Mucosa of stomach (tissue), 1 donor: ENCODE measurements at regions not wholly inside any gene's neighbourhood (a gene's known extent, or its start where the extent isn't known, plus 50 kb on each side); places are given as distances from the start of the nearest gene placed in this dataset.
"Not testable (repeated sequence)": the region's sequence is repeated elsewhere in the genome, so short reads cannot be mapped to it uniquely, and the experiment has no call there.

Experiments
- H3K27me3 ChIP-seq: one replicate; pipeline ENCODE4 v1.7.0; 2013; ENCODE audit warnings: mild to moderate bottlenecking, low read length; ENCODE audit not compliant: control insufficient read depth, insufficient read depth
- H3K36me3 ChIP-seq: one replicate; pipeline ENCODE4 v1.7.0; 2013; ENCODE audit warnings: low read length; ENCODE audit not compliant: control insufficient read depth, insufficient read depth
- H3K4me1 ChIP-seq: one replicate; pipeline ENCODE4 v1.7.0; 2013; ENCODE audit warnings: mild to moderate bottlenecking, low read length; ENCODE audit not compliant: control insufficient read depth, insufficient read depth
- H3K4me3 ChIP-seq: one replicate; pipeline ENCODE4 v1.7.0; 2013; ENCODE audit warnings: low read length
- H3K9ac ChIP-seq: one replicate; pipeline ENCODE4 v1.7.0; 2013; ENCODE audit warnings: mild to moderate bottlenecking, low read length, moderate library complexity
- H3K9me3 ChIP-seq: one replicate; pipeline ENCODE4 v1.7.0; 2013; ENCODE audit warnings: mild to moderate bottlenecking, low read length, moderate library complexity; ENCODE audit not compliant: control insufficient read depth
- donor health status: Pancreatic carcinoma.

DNA sequence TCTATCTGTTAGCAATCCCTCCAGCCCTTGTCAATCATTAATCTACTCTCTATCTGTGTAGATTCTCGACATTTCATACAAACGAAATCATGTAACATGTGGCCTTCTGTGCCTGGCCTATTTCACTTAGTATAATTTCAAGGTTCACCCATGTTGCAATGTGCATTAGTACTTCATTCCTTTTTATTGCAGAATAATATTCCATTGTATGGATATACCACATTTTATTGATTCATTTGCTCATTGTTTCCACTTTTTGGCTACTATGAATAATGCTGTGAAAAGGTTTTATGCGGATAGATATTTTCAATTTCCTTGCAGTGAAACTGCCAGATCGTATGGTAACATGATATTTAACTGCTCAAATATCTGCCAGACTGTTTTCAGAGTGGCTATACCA, 100.1 kb downstream of the MIAT start:
- Histone ChIP-seq H3K9ac (no peak overlapping the region), H3K9me3 (no peaks in the 10 kb centered on the region), H3K36me3 (no peaks in the 10 kb centered on the region), H3K4me1 (no peaks in the 10 kb centered on the region), H3K4me3 (no peak overlapping the region), H3K27me3 (no peaks in the 10 kb centered on the region)

DNA sequence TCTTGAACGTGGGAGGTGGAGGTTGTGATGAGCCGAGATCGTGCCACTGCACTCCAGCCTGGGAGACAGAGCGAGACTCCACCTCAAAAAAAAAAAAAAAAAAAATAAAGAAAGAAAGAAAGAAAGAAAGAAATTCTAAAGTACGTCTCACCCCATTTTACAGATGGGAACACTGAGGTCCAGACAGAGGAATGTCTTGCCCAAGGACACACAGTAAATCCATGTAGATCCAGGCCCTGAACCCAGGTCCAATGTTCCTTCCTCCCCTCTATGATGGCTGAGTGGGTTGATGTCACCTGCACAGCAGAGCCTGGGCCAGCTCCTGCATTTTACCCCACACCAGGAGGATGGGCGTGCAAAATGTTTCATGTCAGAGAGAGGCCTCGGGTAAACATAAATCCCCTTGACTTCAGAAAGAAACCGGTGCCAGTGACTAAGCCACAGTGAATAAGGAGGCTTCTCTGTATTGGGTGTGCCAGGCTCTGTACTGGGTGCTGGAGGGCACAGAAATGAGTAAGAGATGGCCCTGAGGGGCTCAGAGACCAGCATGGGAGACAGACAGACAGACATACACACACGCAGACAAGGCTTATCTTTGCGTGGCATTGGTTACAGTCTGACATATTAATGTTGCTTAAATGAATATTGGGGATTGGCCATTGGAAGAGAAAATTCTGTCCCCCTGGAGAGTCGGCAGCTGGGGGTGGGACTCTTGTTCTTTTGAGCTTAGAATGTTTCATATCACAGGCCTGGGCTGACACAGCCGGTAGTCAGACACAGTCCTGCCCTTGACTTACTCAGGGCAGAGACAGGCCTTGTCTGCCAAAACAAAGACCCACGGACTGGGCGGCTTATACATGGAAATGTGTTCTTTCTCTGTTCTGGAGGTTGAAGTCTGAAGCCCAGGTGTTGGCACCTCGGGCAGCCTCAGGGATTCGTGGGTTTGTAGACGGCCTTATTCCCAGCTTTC, 105.4 kb downstream of the MIAT start:
- H3K9me3 ChIP-seq: no peaks in the 10 kb centered on the region
- H3K27me3 ChIP-seq: no peaks in the 10 kb centered on the region
- H3K4me1 ChIP-seq: no peaks in the 10 kb centered on the region
- no peak overlapping the region for H3K4me3 ChIP-seq
- H3K36me3 ChIP-seq: no peaks in the 10 kb centered on the region
- no peak overlapping the region for H3K9ac ChIP-seq

DNA sequence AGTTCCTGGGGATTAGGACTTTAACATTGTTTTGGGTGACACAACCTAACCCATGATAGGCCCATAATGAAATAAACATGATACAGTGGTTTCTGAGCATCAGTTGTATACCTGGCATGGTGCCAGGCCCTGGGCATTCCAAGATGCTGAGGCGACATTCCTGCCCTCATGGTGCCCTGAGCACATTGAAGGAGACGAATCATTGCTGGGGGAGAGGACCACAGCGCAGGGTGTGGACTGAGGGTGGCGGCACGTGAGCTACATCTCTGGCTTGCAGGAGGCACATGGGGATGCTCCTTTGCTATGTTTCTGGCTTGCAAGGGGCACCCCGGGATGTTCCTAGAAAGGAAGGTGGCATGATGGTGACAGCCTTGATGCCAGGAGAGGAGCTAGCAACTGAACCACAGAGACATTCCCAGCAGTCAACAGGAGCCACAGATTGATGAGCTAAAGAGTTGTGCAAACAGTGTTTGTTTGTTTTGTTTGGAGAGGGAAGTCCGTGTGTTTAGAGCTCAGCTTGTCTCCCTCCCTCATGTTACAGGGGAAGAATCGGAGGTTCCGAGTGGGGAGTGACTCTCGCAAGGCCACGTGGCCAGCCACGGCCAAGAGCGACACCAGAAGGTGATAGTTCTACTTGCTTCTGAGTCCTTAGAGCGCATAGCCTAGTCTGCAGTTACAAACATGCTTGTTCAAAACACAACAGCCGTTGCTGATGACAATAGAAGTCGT, 106.4 kb downstream of the MIAT start:
- no peak overlapping the region for H3K9ac ChIP-seq
- H3K9me3 ChIP-seq: no peaks in the 10 kb centered on the region
- H3K4me3 ChIP-seq: no peak overlapping the region
- H3K36me3 ChIP-seq: no peaks in the 10 kb centered on the region
- no peaks in the 10 kb centered on the region for H3K27me3 ChIP-seq
- no peaks in the 10 kb centered on the region for H3K4me1 ChIP-seq

DNA sequence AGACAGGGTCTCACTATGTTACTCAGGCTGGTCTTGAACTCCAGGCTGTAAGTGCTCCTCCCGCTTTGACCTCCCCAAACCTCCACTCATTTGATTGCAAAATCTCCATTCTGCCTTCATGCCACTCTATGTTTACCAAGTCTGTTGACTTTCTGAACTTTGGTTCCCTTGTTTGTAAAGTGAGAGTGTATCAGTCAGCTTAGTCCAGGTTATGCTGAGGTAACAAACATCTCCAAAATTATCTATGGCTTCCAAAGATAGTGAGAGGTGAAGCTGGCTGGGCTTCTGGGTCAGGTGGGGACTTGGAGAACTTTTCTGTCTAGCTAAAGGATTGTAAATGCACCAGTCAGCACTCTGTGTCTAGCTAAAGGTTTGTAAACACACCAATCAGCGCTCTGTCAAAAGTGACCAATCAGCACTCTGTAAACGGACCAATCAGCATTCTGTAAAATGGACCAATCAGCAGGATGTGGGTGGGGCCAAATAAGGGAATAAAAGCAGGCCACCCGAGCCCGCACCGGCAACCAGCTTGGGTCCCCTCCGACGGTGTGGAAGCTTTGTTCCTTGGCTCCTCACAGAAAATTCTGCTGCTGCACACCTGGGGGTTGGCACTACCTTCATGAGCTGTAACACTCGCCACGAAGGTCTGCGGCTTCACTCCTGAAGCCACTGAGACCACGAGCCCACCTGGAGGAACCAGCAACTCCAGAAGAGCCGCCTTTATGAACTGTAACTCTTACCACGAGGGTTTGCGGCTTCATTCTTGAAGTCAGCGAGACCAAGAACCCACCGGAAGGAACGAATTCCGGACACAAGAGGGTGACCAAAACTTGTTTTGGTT, 109.3 kb downstream of the MIAT start:
- no peaks in the 10 kb centered on the region for H3K36me3 ChIP-seq
- no peaks in the 10 kb centered on the region for H3K27me3 ChIP-seq
- no peaks in the 10 kb centered on the region for H3K9me3 ChIP-seq
- no peak overlapping the region for H3K4me3 ChIP-seq
- no peaks in the 10 kb centered on the region for H3K4me1 ChIP-seq
- no peak overlapping the region for H3K9ac ChIP-seq

DNA sequence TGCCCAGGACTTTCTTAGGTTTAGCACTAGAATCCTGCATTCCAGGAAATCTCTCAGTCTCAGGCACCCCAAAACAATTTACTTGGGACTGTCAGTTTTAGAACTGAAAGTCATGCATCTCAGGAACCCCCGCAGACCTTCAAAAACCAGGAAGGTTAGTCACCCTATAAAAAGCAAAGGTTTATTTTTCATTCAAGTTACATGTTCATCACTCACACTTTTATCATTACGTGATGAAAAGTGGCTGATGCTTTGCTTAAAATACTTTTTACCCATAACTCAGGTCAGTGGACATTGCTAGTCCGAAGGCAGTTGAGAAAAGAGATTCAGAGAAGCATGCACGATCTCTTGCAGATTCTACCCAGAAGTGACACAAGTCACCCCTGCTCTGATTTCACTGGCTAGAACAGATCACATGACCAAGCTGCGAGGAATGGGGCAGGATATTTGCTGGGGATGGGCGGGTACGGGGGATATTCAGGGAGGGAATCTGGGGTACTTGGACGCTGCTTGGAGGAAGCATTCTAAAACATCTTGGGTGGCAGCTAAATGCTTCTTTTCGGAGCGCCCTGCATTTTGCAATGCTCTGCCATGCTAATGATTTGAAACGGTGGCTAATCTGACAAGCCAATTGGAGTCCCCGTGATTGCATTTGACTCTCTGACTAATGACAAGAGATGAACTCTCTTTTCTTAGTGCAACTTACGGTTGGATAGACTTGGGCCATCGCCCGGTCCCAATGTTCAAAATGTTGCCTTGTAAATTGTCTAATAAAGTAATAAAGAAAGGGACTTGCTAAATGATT, 110.2 kb downstream of the MIAT start:
- Histone ChIP-seq H3K4me1 (no peaks in the 10 kb centered on the region), H3K4me3 (no peak overlapping the region), H3K9ac (no peak overlapping the region), H3K9me3 (no peaks in the 10 kb centered on the region), H3K27me3 (no peaks in the 10 kb centered on the region), H3K36me3 (no peaks in the 10 kb centered on the region)

DNA sequence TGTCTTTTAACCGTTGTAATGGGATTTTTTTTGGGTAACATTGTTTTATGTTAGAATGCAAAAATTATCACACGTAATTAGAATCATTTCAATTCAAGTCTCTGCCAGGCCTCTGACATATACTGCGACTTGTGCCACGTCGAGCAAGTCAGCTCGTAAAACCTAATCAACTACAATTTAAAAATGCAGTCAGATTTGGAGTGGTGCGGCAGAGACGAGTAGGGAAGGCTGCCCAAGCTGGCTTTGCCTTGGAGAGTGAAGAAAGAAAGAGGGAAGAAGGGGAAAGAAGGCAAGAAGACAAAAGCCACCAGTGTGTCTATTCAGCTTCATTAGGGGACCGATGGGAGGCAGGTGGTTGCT, 110.7 kb downstream of the MIAT start:
- Histone ChIP-seq H3K4me1 (no peaks in the 10 kb centered on the region), H3K4me3 (no peak overlapping the region), H3K27me3 (no peaks in the 10 kb centered on the region), H3K9ac (no peak overlapping the region), H3K9me3 (no peaks in the 10 kb centered on the region), H3K36me3 (no peaks in the 10 kb centered on the region)

DNA sequence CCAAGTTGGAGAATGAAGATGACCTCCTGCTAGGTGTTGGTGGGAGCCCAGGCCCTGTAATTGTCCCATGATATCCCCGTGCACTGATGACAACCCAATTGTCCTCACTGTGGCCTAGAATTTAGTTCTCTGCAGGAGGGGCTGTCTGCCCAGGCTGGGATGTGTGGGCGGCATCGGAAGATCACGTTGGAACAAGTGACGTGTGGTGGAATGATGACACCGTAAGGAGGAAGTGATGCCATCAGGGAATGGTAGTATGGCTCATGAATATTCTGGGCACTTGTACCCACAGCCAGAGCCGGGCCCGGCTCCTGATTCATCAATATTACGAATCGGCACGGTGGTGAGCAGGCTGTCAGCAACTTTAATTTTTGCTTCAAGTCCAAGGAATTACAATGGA, 111.6 kb downstream of the MIAT start:
- Histone ChIP-seq H3K9me3 (no peaks in the 10 kb centered on the region), H3K27me3 (no peaks in the 10 kb centered on the region), H3K4me3 (no peak overlapping the region), H3K9ac (no peak overlapping the region), H3K36me3 (no peaks in the 10 kb centered on the region), H3K4me1 (no peaks in the 10 kb centered on the region)

DNA sequence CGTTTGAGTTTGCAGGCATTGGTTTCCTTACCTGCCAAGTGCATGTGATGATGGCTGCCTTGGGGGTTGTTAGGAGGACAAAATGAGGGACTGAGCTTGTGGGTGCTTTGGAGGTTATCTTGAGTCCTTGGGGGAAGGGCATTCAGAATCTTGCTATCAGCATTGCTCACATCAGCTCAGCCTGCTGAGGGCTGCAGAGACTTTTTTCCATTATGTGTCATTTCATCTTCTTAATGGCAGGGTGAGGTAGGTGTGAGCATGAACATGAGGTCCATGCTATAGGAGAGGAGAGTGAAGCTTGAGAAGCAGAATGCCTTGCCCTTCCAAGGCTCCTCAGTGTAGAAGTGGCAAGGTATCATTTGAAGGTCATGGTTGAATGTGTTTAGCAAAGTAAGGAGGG, 112.3 kb downstream of the MIAT start:
- Histone ChIP-seq H3K9ac (no peak overlapping the region), H3K27me3 (no peaks in the 10 kb centered on the region), H3K36me3 (no peaks in the 10 kb centered on the region), H3K9me3 (no peaks in the 10 kb centered on the region), H3K4me3 (no peak overlapping the region), H3K4me1 (no peaks in the 10 kb centered on the region)

DNA sequence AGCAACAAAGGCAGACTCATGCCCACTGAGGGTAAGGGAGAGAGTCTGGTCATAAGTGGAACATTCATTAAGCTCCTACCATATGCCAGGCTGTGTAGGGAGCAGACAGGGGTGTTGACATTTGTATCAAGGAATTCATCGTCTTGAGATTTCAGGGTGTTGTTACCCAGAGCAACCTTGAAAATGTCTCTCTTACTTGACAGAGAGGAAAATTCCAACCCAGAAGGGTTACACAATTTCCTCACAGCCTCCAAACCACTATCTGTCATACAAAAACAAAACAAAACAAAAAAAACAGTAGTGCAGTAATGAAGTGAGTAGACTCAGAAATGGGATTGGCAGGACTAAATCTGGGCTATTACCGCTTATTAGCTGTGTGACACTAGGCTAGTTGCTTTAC, 113.2 kb downstream of the MIAT start:
- no peak overlapping the region for H3K4me3 ChIP-seq
- no peak overlapping the region for H3K9ac ChIP-seq
- no peaks in the 10 kb centered on the region for H3K27me3 ChIP-seq
- no peaks in the 10 kb centered on the region for H3K36me3 ChIP-seq
- H3K4me1 ChIP-seq: no peaks in the 10 kb centered on the region
- H3K9me3 ChIP-seq: no peaks in the 10 kb centered on the region

DNA sequence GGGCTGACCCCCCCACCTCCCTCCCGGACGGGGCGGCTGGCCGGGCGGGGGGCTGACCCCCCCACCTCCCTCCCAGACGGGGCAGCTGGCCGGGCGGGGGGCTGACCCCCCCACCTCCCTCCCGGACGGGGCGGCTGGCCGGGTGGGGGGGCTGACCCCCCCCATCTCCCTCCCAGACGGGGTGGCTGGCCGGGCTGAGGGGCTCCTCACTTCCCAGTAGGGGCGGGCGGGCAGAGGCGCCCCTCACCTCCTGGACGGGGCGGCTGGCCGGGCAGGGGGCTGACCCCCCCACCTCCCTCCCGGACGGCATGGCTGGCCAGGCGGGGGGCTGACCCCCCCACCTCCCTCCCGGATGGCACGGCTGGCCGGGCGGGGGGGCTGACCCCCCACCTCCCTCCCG, 115.7 kb downstream of the MIAT start:
- H3K4me3 ChIP-seq: not testable (repeated sequence)

DNA sequence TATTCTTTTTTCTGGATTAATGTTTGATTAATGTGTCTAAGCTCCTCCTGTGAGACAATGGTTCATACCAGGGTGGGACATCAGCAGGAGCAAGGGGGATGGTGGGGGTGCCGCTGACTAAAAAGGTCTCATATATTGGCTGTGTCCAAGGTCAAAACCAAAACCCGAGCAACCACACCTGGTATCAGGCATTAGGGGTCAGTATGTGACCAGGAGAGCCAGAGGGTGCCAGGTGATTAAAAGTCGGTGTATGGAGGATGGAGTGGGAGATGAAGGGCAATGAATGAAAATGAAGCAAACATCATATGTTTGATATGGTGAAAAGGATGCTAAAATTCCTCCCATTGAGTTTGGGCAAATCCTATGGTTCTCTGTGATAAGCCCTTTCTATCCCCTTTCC, 118.0 kb downstream of the MIAT start:
- no peaks in the 10 kb centered on the region for H3K9me3 ChIP-seq
- no peaks in the 10 kb centered on the region for H3K27me3 ChIP-seq
- H3K4me1 ChIP-seq: no peaks in the 10 kb centered on the region
- no peak overlapping the region for H3K4me3 ChIP-seq
- no peak overlapping the region for H3K9ac ChIP-seq
- H3K36me3 ChIP-seq: peaks cover 6% of the 10 kb centered on the region

More for the DNA sequence above, 115.7 kb downstream of the MIAT start:
- H3K36me3 ChIP-seq, H3K27me3 ChIP-seq, H3K4me1 ChIP-seq, H3K9me3 ChIP-seq, H3K9ac ChIP-seq: not testable (repeated sequence)
